WTC11 (cell line): ENCODE measurements at regions not wholly inside any gene's neighbourhood (a gene's known extent, or its start where the extent isn't known, plus 50 kb on each side); places are given as distances from the start of the nearest gene placed in this dataset.

Experiments
- ATAC-seq: fragments of 200-7000 bp; cut with Tn5 transposase; 2 replicates; pipeline ENCODE4 v1.10.0; 2021; ENCODE audit warnings: mild to moderate bottlenecking, moderate library complexity
- CTCF ChIA-PET: fragments of 300-600 bp; sonication (Branson Sonifier 250); formaldehyde crosslinking; loops from one replicate; lab custom pipeline; 2021; ENCODE audit warnings: antibody characterized with exemption; lab: Charles Lee
- POLR2A ChIA-PET: fragments of 350-600 bp; sonication (Branson Sonifier 250); formaldehyde crosslinking; loops from one replicate; lab custom pipeline; 2021; ENCODE audit warnings: antibody characterized with exemption; lab: Charles Lee
- DNase-seq: peaks from one replicate; pipeline ENCODE4 v3.0.0; 2021; ENCODE audit warnings: low spot score
- H3K27ac Mint-ChIP-seq: 2 replicates; pipeline ENCODE4 v1.8.0; 2021; ENCODE audit warnings: mixed read lengths
- H3K27me3 Mint-ChIP-seq: 2 replicates; pipeline ENCODE4 v1.8.0; 2021; ENCODE audit warnings: low read depth, mild to moderate bottlenecking, moderate library complexity, mixed read lengths
- H3K36me3 Mint-ChIP-seq: 2 replicates; pipeline ENCODE4 v1.8.0; 2021; ENCODE audit warnings: mixed read lengths
- H3K4me1 Mint-ChIP-seq: 2 replicates; pipeline ENCODE4 v1.8.0; 2022; ENCODE audit warnings: mixed read lengths
- H3K4me3 Mint-ChIP-seq: 2 replicates; pipeline ENCODE4 v1.8.0; 2021; ENCODE audit warnings: mild to moderate bottlenecking, moderate library complexity, mixed read lengths
- H3K9me3 Mint-ChIP-seq: 2 replicates; pipeline ENCODE4 v1.8.0; 2021; ENCODE audit warnings: mixed read lengths
- ATF2 ChIP-seq: sonication (generic); formaldehyde crosslinking; IDR thresholded peaks from 2 replicates; pipeline ENCODE4 v1.8.1; 2022; ENCODE audit warnings: low read depth, missing genetic modification reagents, borderline replicate concordance
- ATF3 ChIP-seq: sonication (generic); formaldehyde crosslinking; conservative IDR thresholded peaks from 2 replicates; pipeline ENCODE4 v1.8.1; 2022; ENCODE audit warnings: mild to moderate bottlenecking, missing genetic modification reagents
- CDX4 ChIP-seq: fragments of 250-450 bp; sonication (Bioruptor Pico); IDR thresholded peaks from 2 replicates; pipeline ENCODE4 v1.9.0; 2021; ENCODE audit warnings: moderate library complexity, mild to moderate bottlenecking, inconsistent platforms, borderline replicate concordance
- ERG ChIP-seq: fragments of 250-450 bp; sonication (Bioruptor Pico); IDR thresholded peaks from 2 replicates; pipeline ENCODE4 v1.8.0; 2021; ENCODE audit warnings: mild to moderate bottlenecking
- ETV6 ChIP-seq: sonication (generic); formaldehyde crosslinking; IDR thresholded peaks from 2 replicates; pipeline ENCODE4 v1.8.1; 2022; ENCODE audit warnings: mild to moderate bottlenecking, missing genetic modification reagents
- GRHL2 ChIP-seq: fragments of 250-450 bp; sonication (Bioruptor Pico); IDR thresholded peaks from 2 replicates; pipeline ENCODE4 v1.8.0; 2022; ENCODE audit warnings: mild to moderate bottlenecking, moderate library complexity; ENCODE audit not compliant: insufficient replicate concordance, severe bottlenecking
- MLX ChIP-seq: sonication (generic); formaldehyde crosslinking; IDR thresholded peaks from 2 replicates; pipeline ENCODE4 v1.8.1; 2023; ENCODE audit warnings: mild to moderate bottlenecking, missing genetic modification reagents, moderate library complexity
- MYBL2 ChIP-seq: sonication (generic); formaldehyde crosslinking; IDR thresholded peaks from 2 replicates; pipeline ENCODE4 v1.8.1; 2023; ENCODE audit warnings: mild to moderate bottlenecking, moderate library complexity, missing genetic modification reagents
- OVOL2 ChIP-seq: fragments of 250-450 bp; sonication (Bioruptor Pico); IDR thresholded peaks from 2 replicates; pipeline ENCODE4 v1.9.0; 2021; ENCODE audit warnings: mild to moderate bottlenecking, borderline replicate concordance
- SMAD4 ChIP-seq: sonication (generic); formaldehyde crosslinking; IDR thresholded peaks from 2 replicates; pipeline ENCODE4 v1.8.0; 2022; ENCODE audit warnings: mild to moderate bottlenecking, missing genetic modification reagents
- TCF7 ChIP-seq: sonication (generic); formaldehyde crosslinking; IDR thresholded peaks from 2 replicates; pipeline ENCODE4 v1.8.0; 2022; ENCODE audit warnings: mild to moderate bottlenecking, low read depth, missing genetic modification reagents, moderate library complexity
- TEAD4 ChIP-seq: sonication (generic); formaldehyde crosslinking; IDR thresholded peaks from 2 replicates; pipeline ENCODE4 v1.8.0; 2022; ENCODE audit warnings: mild to moderate bottlenecking, missing genetic modification reagents
- ZNF396 ChIP-seq: fragments of 250-450 bp; sonication (Bioruptor Pico); IDR thresholded peaks from 2 replicates; pipeline ENCODE4 v1.8.0; 2021; ENCODE audit warnings: mild to moderate bottlenecking, moderate library complexity, borderline replicate concordance
- ZSCAN18 ChIP-seq: fragments of 250-450 bp; sonication (Bioruptor Pico); IDR thresholded peaks from 2 replicates; pipeline ENCODE4 v2.1.2; 2022; ENCODE audit warnings: mild to moderate bottlenecking, moderate library complexity
- TF ChIP-seq, protein P1 (sequence below): fragments of 250-450 bp; sonication (Bioruptor Pico); IDR thresholded peaks from 2 replicates; pipeline ENCODE4 v1.9.0; 2021; ENCODE audit warnings: mild to moderate bottlenecking
- TF ChIP-seq, protein P2 (sequence below): sonication (generic); formaldehyde crosslinking; IDR thresholded peaks from 2 replicates; pipeline ENCODE4 v1.8.1; 2023; ENCODE audit warnings: mild to moderate bottlenecking, missing genetic modification reagents
- TF ChIP-seq, protein P3 (sequence below): sonication (generic); formaldehyde crosslinking; IDR thresholded peaks from 2 replicates; pipeline ENCODE4 v1.8.1; 2023; ENCODE audit warnings: mild to moderate bottlenecking, moderate library complexity, missing genetic modification reagents
- TF ChIP-seq, protein P4 (sequence below): sonication (generic); formaldehyde crosslinking; IDR thresholded peaks from 2 replicates; pipeline ENCODE4 v1.8.0; 2022; ENCODE audit warnings: mild to moderate bottlenecking, missing genetic modification reagents
- TF ChIP-seq, protein P5 (sequence below): sonication (generic); formaldehyde crosslinking; IDR thresholded peaks from 2 replicates; pipeline ENCODE4 v1.8.1; 2022; ENCODE audit warnings: mild to moderate bottlenecking, moderate library complexity, missing genetic modification reagents

DNA sequence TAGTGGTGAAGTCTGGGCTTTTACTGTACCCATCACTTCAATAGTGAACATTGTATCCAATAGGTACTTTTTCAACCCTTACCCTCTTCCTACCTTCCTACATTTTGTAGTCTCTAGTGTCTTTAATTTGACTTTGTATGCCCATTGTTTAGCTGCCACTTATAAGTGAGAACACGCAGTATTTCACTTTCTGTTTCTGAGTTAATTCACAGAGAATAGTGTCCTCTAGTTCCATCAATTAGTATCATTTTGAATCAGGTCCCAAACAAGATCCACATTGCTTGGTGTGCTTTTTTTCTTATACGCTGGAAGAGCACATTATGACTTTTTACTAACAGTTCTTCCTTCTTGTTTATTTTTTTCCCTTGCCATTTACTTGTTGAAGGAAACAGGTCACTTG is 176.0 kb upstream of the WDFY3 start:
- Mint-ChIP-seq H3K4me3 (no peak overlapping the region), H3K27me3 (peaks cover 3% of the 10 kb centered on the region; the same call in 1 of the 2 replicates), H3K4me1 (no peaks in the 10 kb centered on the region), H3K27ac (no peak overlapping the region), H3K36me3 (no peaks in the 10 kb centered on the region), H3K9me3 (no peaks in the 10 kb centered on the region)
- CTCF ChIA-PET: no interaction called here
- POLR2A ChIA-PET: no interaction called here
- no peak for ATAC-seq
- no peak for TF ChIP-seq ERG (CRISPR knock-in tag)
- TF ChIP-seq, protein P1, sequence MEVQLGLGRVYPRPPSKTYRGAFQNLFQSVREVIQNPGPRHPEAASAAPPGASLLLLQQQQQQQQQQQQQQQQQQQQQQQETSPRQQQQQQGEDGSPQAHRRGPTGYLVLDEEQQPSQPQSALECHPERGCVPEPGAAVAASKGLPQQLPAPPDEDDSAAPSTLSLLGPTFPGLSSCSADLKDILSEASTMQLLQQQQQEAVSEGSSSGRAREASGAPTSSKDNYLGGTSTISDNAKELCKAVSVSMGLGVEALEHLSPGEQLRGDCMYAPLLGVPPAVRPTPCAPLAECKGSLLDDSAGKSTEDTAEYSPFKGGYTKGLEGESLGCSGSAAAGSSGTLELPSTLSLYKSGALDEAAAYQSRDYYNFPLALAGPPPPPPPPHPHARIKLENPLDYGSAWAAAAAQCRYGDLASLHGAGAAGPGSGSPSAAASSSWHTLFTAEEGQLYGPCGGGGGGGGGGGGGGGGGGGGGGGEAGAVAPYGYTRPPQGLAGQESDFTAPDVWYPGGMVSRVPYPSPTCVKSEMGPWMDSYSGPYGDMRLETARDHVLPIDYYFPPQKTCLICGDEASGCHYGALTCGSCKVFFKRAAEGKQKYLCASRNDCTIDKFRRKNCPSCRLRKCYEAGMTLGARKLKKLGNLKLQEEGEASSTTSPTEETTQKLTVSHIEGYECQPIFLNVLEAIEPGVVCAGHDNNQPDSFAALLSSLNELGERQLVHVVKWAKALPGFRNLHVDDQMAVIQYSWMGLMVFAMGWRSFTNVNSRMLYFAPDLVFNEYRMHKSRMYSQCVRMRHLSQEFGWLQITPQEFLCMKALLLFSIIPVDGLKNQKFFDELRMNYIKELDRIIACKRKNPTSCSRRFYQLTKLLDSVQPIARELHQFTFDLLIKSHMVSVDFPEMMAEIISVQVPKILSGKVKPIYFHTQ (CRISPR knock-in tag): no peak
- TF ChIP-seq CDX4 (CRISPR knock-in tag): no peak
- TF ChIP-seq ZNF396 (CRISPR knock-in tag): no peak
- DNase-seq: no peak

DNA sequence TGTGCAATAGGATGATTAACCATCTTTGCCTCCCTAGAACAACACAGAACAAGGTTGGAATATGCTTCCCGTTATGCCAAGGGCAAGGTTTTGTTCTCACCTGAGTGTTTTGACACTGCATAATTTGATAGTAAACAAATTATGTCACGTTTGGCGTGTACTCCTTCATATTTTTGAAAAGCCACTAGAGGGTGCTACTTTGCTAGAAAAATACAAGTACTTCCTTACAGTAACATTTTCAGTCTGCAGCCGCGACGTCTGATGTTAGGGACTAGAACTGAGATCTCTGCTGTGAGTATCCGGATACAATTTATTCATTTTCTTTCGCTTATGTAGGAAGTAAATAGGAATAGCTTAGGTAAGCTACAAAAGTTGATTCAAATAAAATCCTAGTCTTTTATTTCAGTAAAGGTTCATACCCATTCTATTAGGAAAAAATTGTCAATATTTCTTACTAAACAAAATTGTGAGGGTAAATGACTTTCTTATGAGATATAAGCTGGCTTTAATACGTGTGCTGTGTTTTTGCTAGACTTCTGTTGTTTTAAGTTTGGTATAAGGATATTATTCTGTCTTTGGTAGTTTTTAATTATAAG is 181.1 kb upstream of the WDFY3 start:
- POLR2A ChIA-PET: no interaction called here
- no peaks in the 10 kb centered on the region; the same call in 1 of the 2 replicates for H3K27me3 Mint-ChIP-seq
- peak; percentile 90 for ATAC-seq
- H3K36me3 Mint-ChIP-seq: no peaks in the 10 kb centered on the region
- no peaks in the 10 kb centered on the region for H3K9me3 Mint-ChIP-seq
- peak; percentile 30 for DNase-seq
- CTCF ChIA-PET: interaction anchor here (0.7 to 1.0 kb wide), 2 partner anchors 20 to 270 kb away, joined by 3 read pairs; no protein-coding TSS in a partner anchor
- H3K4me3 Mint-ChIP-seq: no peak overlapping the region
- H3K4me1 Mint-ChIP-seq: no peaks in the 10 kb centered on the region
- no peak overlapping the region for H3K27ac Mint-ChIP-seq
- TF ChIP-seq, protein P2, sequence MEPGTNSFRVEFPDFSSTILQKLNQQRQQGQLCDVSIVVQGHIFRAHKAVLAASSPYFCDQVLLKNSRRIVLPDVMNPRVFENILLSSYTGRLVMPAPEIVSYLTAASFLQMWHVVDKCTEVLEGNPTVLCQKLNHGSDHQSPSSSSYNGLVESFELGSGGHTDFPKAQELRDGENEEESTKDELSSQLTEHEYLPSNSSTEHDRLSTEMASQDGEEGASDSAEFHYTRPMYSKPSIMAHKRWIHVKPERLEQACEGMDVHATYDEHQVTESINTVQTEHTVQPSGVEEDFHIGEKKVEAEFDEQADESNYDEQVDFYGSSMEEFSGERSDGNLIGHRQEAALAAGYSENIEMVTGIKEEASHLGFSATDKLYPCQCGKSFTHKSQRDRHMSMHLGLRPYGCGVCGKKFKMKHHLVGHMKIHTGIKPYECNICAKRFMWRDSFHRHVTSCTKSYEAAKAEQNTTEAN: no peak
- TF ChIP-seq ETV6 (CRISPR knock-in tag) (no peak), ATF2 (CRISPR knock-in tag) (no peak), ZSCAN18 (CRISPR knock-in tag) (no peak), TCF7 (CRISPR knock-in tag) (no peak), ATF3 (CRISPR knock-in tag) (no peak), OVOL2 (no peak), MLX (CRISPR knock-in tag) (no peak), GRHL2 (CRISPR knock-in tag) (no peak), TEAD4 (CRISPR knock-in tag) (no peak), MYBL2 (no peak), SMAD4 (CRISPR knock-in tag) (no peak)
- TF ChIP-seq, protein P3, sequence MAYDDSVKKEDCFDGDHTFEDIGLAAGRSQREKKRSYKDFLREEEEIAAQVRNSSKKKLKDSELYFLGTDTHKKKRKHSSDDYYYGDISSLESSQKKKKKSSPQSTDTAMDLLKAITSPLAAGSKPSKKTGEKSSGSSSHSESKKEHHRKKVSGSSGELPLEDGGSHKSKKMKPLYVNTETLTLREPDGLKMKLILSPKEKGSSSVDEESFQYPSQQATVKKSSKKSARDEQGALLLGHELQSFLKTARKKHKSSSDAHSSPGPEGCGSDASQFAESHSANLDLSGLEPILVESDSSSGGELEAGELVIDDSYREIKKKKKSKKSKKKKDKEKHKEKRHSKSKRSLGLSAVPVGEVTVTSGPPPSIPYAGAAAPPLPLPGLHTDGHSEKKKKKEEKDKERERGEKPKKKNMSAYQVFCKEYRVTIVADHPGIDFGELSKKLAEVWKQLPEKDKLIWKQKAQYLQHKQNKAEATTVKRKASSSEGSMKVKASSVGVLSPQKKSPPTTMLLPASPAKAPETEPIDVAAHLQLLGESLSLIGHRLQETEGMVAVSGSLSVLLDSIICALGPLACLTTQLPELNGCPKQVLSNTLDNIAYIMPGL (CRISPR knock-in tag): no peak
- TF ChIP-seq, protein P4, sequence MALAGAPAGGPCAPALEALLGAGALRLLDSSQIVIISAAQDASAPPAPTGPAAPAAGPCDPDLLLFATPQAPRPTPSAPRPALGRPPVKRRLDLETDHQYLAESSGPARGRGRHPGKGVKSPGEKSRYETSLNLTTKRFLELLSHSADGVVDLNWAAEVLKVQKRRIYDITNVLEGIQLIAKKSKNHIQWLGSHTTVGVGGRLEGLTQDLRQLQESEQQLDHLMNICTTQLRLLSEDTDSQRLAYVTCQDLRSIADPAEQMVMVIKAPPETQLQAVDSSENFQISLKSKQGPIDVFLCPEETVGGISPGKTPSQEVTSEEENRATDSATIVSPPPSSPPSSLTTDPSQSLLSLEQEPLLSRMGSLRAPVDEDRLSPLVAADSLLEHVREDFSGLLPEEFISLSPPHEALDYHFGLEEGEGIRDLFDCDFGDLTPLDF (CRISPR knock-in tag): no peak
- TF ChIP-seq, protein P5, sequence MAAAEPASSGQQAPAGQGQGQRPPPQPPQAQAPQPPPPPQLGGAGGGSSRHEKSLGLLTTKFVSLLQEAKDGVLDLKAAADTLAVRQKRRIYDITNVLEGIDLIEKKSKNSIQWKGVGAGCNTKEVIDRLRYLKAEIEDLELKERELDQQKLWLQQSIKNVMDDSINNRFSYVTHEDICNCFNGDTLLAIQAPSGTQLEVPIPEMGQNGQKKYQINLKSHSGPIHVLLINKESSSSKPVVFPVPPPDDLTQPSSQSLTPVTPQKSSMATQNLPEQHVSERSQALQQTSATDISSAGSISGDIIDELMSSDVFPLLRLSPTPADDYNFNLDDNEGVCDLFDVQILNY (CRISPR knock-in tag): no peak
